ENCODE measurements at regions not wholly inside any gene's neighbourhood (a gene's known extent, or its start where the extent isn't known, plus 50 kb on each side); places are given as distances from the start of the nearest gene placed in this dataset.

- TF ChIP-seq CTCF (IDR thresholded peaks at IDR 0.05), result no peak
- no peak for TF ChIP-seq POLR2AphosphoS5 (IDR thresholded peaks at IDR 0.05)
- no peak for TF ChIP-seq EP300 (IDR thresholded peaks at IDR 0.05)
Observed at GRCh38 chr7:70849580-70850235, 282.2 kb upstream of the GALNT17 start.
